ENCODE measurements at regions not wholly inside any gene's neighbourhood (a gene's known extent, or its start where the extent isn't known, plus 50 kb on each side); places are given as distances from the start of the nearest gene placed in this dataset.

GRCh38 chr3:76768912-76769311 lies 271.0 kb upstream of the ROBO2 start:
- Mint-ChIP-seq H3K27me3 (ENCODE audit: insufficient read depth) (no peaks in the 10 kb centered on the region), H3K36me3 (ENCODE audit: low read depth) (no peaks in the 10 kb centered on the region), H3K4me3 (no peak overlapping the region), H3K9me3 (peaks cover 38% of the 10 kb centered on the region), H3K4me1 (ENCODE audit: low read depth) (no peaks in the 10 kb centered on the region), H3K27ac (no peak overlapping the region)
- no peak for TF ChIP-seq CTCF (IDR thresholded peaks at IDR 0.05)
- DNase-seq = no peak

GRCh38 chr3:76776927-76777326 lies 263.0 kb upstream of the ROBO2 start:
- TF ChIP-seq CTCF (IDR thresholded peaks at IDR 0.05) = no peak
- DNase-seq = no peak
- Mint-ChIP-seq H3K4me3 (no peak overlapping the region), H3K27me3 (ENCODE audit: insufficient read depth) (no peaks in the 10 kb centered on the region), H3K9me3 (peaks cover 24% of the 10 kb centered on the region), H3K36me3 (ENCODE audit: low read depth) (no peaks in the 10 kb centered on the region), H3K4me1 (ENCODE audit: low read depth) (no peaks in the 10 kb centered on the region), H3K27ac (no peak overlapping the region)

GRCh38 chr3:76788206-76788605 lies 251.7 kb upstream of the ROBO2 start:
- no peak for DNase-seq
- no peaks in the 10 kb centered on the region for H3K4me1 Mint-ChIP-seq (ENCODE audit: low read depth)
- no peaks in the 10 kb centered on the region for H3K36me3 Mint-ChIP-seq (ENCODE audit: low read depth)
- peaks cover 37% of the 10 kb centered on the region for H3K9me3 Mint-ChIP-seq
- no peak for TF ChIP-seq CTCF (IDR thresholded peaks at IDR 0.05)
- H3K27me3 Mint-ChIP-seq (ENCODE audit: insufficient read depth) = peaks cover 2% of the 10 kb centered on the region; the same call in 1 of the 2 replicates
- no peak overlapping the region for H3K27ac Mint-ChIP-seq
- no peak overlapping the region for H3K4me3 Mint-ChIP-seq

GRCh38 chr3:76789237-76789636 lies 250.7 kb upstream of the ROBO2 start:
- TF ChIP-seq CTCF (IDR thresholded peaks at IDR 0.05) = no peak
- H3K4me3 Mint-ChIP-seq = no peak overlapping the region
- peaks cover 35% of the 10 kb centered on the region for H3K9me3 Mint-ChIP-seq
- no peak for DNase-seq
- H3K27me3 Mint-ChIP-seq (ENCODE audit: insufficient read depth) = peaks cover under 1% of the 10 kb centered on the region; the same call in 1 of the 2 replicates
- H3K4me1 Mint-ChIP-seq (ENCODE audit: low read depth) = no peaks in the 10 kb centered on the region
- H3K36me3 Mint-ChIP-seq (ENCODE audit: low read depth) = no peaks in the 10 kb centered on the region
- no peak overlapping the region for H3K27ac Mint-ChIP-seq

- no peak for DNase-seq
- no peak for TF ChIP-seq CTCF (IDR thresholded peaks at IDR 0.05)
- no peak overlapping the region for H3K27ac Mint-ChIP-seq
- H3K9me3 Mint-ChIP-seq = peaks cover 39% of the 10 kb centered on the region
- no peaks in the 10 kb centered on the region for H3K4me1 Mint-ChIP-seq (ENCODE audit: low read depth)
- H3K4me3 Mint-ChIP-seq = no peak overlapping the region
- H3K36me3 Mint-ChIP-seq (ENCODE audit: low read depth) = no peaks in the 10 kb centered on the region
- H3K27me3 Mint-ChIP-seq (ENCODE audit: insufficient read depth) = no peaks in the 10 kb centered on the region
These were observed 228.5 kb upstream of the ROBO2 start for GRCh38 chr3:76811418-76811817.

GRCh38 chr3:76812649-76813242 lies 227.2 kb upstream of the ROBO2 start:
- peaks cover 43% of the 10 kb centered on the region for H3K9me3 Mint-ChIP-seq
- H3K27me3 Mint-ChIP-seq (ENCODE audit: insufficient read depth) = no peaks in the 10 kb centered on the region
- no peak for DNase-seq
- no peak for TF ChIP-seq CTCF (IDR thresholded peaks at IDR 0.05)
- H3K27ac Mint-ChIP-seq = no peak overlapping the region
- H3K4me1 Mint-ChIP-seq (ENCODE audit: low read depth) = no peaks in the 10 kb centered on the region
- H3K4me3 Mint-ChIP-seq = no peak overlapping the region
- no peaks in the 10 kb centered on the region for H3K36me3 Mint-ChIP-seq (ENCODE audit: low read depth)

Data from HFFc6 (cell line).